OCI-LY1 (cell line): ENCODE measurements at regions not wholly inside any gene's neighbourhood (a gene's known extent, or its start where the extent isn't known, plus 50 kb on each side); places are given as distances from the start of the nearest gene placed in this dataset.

Experiments
- EZH2 ChIP-seq: fragments of 200-600 bp; sonication (generic), shearing (Covaris generic); IDR thresholded peaks from 2 replicates; pipeline ENCODE4 v1.8.0; 2017; ENCODE audit warnings: borderline replicate concordance, mixed run types, mild to moderate bottlenecking, antibody characterized with exemption, low read length, moderate library complexity, mixed read lengths
- TF ChIP-seq, protein P1 (sequence below): fragments of 200-600 bp; sonication (generic), shearing (Covaris generic); IDR thresholded peaks from 2 replicates; pipeline ENCODE4 v1.5.1; 2017; ENCODE audit warnings: mild to moderate bottlenecking, antibody characterized with exemption, low read length, moderate library complexity, mixed read lengths

DNA sequence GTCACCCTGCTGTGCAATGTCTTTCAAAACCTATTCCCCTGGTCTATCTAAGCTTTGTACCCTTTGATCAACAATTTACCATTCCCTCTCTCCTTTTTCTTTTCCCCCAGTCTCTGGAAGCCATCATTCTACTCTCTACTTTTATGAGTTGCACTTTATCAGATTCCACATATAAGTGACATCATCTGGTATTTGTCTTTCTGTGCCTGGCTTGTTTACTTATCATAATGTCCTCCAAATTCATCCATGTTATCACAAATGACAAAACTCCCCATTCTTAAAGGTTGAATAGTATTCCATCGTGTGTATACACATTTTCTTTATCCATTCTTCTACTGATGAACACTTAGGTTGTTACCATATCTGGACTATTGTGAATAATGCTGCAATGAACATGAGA lies 344.2 kb upstream of the CCNH start:
- no peak for TF ChIP-seq EZH2
- TF ChIP-seq, protein P1, sequence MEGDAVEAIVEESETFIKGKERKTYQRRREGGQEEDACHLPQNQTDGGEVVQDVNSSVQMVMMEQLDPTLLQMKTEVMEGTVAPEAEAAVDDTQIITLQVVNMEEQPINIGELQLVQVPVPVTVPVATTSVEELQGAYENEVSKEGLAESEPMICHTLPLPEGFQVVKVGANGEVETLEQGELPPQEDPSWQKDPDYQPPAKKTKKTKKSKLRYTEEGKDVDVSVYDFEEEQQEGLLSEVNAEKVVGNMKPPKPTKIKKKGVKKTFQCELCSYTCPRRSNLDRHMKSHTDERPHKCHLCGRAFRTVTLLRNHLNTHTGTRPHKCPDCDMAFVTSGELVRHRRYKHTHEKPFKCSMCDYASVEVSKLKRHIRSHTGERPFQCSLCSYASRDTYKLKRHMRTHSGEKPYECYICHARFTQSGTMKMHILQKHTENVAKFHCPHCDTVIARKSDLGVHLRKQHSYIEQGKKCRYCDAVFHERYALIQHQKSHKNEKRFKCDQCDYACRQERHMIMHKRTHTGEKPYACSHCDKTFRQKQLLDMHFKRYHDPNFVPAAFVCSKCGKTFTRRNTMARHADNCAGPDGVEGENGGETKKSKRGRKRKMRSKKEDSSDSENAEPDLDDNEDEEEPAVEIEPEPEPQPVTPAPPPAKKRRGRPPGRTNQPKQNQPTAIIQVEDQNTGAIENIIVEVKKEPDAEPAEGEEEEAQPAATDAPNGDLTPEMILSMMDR: no peak
